Hematopoietic multipotent progenitor cell treated with erythropoietin and hydrocortisone succinate and interleukin-3 and kit ligand, for 8 days (in vitro differentiated cells): ENCODE measurements at regions not wholly inside any gene's neighbourhood (a gene's known extent, or its start where the extent isn't known, plus 50 kb on each side); places are given as distances from the start of the nearest gene placed in this dataset.
"Not testable (repeated sequence)": the region's sequence is repeated elsewhere in the genome, so short reads cannot be mapped to it uniquely, and the experiment has no call there.

Experiments
- DNase-seq: peaks from one replicate; pipeline ENCODE4 v3.0.0-alpha.2; 2015

DNA sequence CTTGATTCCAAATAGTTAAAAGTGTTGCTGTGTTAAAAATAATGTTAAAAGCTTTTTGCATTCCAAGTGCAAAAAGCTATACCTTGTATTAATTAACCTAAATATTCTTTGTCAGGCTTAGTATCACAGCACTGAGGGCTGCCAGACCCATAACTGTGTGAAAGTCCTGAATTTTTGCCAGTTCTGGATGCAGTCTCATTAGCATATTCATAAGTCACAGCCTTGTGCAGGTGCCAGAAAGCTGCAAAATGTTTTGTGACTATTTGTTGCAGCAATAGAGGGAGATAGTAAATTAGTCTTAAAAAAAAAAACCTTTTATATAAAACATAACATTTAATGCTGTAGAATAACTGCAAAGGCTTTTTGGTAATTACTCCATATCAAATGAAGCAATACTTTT, 56.6 kb downstream of the SLITRK1 start:
- no peak for DNase-seq

DNA sequence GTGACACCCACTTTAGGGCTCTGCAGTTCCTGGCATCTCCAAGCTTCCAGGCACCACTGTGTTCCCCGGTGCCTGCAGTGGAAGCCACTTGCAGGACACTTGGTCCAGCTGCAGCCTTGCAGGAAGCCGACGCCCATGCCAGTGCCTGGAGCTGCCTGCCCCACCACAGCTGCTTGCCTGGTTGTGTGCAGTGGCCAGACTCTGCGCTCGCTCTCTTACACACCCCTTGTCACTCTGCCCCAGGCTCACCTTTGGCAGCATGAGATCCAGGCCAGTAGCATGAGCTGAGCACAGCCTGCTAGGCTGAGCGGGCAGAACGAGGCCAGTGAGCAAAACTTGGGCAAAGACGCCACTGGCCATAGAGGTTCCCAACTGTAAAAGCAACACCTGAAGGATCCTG, 57.7 kb downstream of the SLITRK1 start:
- DNase-seq = no peak

DNA sequence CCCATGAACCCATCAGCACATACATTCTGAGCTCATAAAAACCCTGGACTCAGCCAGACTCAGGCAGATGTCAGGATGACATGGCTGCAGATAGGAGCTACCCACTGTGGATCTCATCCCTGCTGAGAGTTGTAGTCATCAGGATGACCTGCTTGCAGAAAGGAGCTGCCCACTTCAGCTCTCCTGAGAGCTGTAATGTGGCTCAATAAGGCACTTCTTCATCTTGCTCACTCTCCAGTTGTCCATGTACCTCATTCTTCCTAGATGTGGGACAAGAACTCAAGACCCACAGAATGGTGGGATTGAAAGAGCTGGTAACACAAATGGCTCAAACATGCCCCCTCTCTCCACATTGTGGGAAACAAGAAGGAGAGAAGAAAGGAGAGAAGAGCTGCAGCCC, 58.2 kb downstream of the SLITRK1 start:
- no peak for DNase-seq

DNA sequence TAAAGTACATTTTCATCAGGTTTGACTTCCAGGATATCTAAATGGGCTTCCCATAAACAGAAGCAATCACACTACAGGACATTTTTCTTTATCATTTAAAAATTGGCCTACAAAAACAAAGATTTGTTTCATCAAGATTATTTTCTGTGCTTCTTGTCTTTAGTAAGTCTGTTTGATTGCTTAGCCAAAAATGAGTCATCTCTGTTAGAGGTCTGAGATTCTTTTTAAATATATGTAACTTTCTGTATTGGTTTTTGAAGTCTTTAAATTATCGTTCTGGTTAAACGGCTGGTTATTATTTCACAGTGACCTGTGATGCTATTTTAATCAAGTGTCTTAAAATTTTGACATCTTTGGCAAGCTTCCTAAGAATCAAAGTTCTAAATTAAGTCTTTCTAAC, 62.7 kb downstream of the SLITRK1 start:
- no peak for DNase-seq

DNA sequence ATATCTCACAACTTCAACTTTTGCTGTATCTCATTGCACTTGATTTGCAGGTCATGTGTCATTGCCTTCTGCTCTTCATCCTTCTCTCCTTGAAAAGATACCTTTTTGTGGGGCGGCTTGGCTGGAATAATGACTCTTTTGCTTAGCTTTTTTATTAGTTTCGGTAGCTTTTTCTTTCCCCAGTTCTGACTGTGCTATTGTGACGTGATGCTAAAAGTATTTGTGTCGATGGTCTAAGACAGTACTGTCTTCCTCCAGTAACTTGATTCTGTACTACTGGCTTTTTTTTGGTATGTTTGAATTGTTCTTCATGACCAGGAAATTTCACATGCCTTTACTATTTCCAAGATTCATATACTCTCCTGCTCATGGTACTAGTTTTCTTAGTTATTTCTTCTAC, 63.1 kb downstream of the SLITRK1 start:
- DNase-seq = no peak

DNA sequence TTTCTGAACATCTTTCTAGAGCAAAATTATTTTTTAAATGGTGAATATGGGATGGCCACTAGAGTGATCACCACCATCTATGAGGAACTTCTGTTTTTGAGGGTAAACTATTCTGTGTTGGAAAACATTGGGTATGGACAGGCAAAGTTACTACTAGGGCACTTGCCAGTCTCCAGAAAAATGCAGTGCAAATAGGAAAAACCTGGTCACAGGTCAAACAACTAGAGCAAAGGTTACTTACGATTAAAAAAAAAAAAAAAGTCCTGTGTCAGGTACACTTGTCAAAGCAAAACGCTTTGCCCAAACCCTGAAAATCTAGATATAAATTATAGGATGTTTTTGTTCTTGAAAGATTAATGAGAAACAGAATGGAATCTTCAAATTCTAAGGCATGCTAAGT, 66.2 kb downstream of the SLITRK1 start:
- no peak for DNase-seq

DNA sequence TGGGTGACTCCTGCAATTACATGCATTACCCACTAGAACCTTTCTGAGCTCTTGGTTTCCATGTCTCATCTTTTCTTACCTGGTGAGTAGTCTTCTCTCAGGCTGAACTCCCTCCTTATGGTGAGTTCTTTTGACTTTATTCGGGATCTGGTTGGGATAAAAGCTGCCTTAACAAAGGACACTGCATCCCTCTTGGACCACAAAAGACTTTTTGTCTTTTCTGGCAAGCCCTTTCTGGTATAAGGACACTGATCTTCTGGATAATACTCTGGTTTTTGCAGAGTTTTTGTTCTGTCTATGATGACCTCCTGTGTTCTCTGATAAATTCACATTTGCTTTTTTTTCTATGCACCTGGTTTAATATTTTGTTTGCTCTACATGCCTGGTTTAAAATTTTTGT, 66.7 kb downstream of the SLITRK1 start:
- DNase-seq = no peak

DNA sequence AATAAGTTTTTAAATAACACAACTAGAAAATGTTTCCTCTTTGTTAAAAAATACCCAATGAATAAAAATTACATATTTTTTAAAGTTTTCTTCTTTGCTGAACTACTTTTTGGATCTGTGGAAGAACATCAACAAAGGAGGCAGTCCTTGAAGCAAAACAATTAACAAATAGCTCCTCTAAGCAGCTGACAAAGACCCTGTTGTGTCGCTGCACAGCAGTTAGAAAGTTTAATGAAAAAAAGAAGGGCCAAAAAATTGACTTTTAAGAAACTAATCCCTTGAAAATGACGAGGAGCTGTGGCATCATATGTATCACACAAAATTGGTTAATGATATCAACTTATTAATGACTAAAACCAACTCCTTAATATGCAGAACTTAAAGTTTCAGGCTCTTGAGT, 72.1 kb downstream of the SLITRK1 start:
- DNase-seq = no peak

DNA sequence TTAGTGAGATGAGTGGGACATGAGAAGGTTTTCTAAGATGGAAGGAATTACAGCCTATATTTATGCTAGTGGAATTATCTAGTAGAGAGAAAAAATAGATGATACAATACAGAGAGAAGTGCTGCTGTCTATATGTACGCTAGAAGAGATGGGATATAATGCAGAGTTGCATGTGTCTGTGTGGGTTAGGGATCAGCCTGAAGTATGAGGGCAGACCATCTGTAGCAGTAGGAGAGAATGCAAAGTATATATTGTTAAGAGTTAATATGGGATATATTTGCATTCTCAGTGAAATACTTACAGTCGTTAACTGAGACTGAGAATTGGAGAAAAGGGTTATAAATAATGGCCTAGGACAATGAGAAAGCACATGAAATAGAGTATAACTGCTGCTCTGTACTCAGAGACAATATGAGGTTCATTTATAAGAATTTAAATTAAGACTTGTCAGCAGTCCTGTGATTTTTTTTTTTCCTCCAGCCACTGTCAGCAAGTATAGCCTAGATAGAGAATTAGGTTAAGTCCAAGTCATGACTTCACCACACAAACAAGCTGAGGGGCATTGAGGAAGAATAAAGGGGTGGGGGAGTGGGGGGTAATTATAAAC, 77.8 kb downstream of the SLITRK1 start:
- DNase-seq = no peak

DNA sequence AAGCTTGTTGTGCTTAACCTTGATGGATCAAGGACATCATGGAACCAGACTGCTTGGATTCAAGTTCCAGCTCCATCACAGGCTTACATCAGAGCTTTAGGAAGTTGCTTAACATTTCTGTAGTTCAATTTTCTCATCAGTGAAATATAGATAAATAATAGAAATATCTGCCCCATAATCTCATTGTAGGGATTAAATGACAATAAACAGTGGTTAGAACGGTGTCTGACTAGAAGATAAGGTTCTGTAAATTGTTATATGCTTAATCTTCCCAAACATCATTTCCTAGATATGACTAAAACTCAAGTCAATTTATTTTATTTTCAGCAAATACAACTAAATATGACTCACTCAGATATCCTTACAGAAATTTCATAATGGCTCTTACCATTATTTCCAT, 83.5 kb downstream of the SLITRK1 start:
- no peak for DNase-seq

DNA sequence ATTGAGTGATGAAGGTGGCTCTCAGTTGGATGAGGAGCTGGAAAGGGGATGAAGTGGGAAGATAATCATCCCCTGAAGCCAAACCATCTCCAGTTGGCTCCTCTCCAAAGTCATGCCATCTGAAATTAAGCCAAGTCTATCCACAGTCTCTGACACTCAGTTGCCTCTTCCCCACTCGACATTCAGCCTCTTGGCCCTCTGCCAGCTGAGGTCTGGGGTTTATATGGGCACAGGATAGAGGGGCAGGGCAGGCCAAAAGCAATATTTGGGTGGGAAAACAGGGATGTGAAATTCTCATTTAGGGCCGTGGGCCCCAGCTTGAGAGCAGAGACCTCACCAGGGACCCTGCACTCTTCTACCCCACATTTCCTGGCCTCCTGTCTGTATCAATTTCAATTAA, 85.9 kb downstream of the SLITRK1 start:
- no peak for DNase-seq

DNA sequence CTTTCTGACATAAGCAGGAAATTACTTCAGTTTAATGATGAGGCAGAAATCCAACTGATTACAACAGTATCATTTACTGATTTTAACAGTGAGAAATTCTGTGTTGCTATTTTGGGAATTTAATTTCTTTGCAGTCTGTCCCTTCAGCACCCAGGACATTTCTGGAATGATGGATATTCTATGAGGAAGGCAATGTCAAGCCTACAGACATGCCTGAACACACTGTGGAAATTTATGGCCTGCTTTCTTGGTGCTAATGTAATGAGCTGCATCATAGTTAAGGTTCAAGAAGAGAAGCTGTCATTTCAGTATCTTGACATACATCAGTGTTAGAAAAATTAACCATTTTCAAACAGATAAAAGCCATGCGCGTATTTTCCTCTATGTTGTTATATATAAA, 87.7 kb downstream of the SLITRK1 start:
- no peak for DNase-seq

DNA sequence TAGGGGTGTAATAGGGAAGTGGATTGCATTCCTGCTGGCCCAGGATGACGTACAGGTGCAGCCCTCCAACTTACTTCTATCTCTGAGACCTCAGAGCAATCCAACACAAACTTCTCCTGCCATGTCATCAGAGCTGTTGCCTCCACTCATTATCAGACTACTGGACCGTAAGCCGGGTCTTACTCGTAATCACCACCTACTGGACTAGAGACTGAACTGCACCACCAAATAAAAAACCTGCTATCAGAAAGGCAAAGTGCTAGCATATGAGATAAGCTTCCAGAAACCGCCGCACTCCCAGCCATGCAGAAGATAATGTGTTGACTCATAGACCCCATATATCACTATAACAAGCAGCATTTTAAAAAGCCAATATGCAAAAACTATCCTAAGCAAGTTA, 102.0 kb downstream of the SLITRK1 start:
- peak; percentile 37 for DNase-seq

DNA sequence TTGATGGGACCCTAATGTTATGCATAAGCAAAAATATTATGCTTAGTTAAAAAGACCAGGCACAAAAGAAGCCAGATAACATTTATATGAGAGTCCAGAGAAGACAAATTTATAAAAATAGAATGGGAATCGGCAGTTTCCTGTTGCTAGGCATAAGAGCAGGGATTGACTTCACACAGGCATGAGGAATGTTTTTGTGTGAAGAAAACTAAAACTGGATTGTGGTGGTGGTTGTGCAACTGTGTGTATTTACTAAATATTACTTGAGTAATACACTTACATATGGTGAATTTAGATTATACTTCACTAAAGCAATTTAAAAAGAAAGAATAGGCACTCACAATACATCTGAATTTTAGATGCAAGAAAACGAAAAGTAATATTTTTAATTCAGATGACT, 108.3 kb downstream of the SLITRK1 start:
- DNase-seq = no peak

DNA sequence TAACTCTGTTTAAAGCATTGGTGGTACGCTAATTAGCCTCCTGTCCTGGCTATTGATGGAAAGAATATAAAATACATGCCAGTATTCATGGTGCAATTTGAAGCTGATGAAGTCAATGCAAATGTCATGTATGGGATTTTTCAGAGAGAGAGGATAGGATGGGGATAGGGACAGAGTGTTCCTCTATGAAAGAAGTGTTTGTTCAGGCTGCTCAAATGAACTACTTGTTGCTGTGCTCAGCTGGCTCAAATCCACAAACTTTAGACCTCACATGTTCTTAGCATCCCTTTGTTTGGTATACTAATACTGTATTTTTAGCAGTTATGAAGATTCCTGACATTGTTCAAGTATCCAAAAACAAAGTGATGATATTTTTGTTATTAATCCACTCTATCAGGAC, 116.5 kb downstream of the SLITRK1 start:
- DNase-seq = no peak

DNA sequence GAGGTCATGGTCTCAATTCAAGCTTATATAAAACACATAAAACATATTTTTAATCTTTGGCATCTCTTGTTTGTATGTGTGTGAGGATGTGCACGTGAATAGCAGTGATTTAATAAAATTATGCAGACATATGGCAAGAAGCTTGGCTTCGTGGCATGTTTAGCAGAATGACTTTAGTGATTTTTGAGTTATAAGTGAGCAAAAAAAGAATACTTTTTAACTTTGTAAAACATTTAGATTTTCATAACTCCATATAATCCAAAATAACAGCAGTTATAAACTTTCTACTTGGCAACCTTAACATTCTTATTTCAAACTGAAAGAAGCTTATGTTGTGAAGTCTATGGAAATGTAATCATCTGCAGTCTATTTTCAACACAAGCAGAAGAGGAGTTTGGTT, 120.6 kb downstream of the SLITRK1 start:
- no peak for DNase-seq

DNA sequence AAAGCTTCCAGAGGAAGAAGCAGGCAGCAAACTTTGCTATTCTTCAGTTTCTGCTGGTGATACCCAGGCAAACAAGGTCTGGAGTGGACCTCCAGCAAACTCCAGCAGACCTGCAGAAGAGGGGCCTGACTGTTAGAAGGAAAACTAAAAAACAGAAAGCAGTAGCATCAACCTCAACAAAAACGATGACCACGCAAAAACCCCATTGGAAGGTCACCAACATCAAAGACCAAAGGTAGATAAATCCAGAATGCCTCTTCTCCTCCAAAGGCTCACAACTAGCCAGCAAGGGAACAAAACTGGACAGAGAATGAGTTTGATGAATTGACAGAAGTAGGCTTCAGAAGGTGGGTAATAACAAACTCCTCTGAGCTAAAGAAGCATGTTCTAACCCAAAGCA, 127.1 kb downstream of the SLITRK1 start:
- not testable (repeated sequence) for DNase-seq

DNA sequence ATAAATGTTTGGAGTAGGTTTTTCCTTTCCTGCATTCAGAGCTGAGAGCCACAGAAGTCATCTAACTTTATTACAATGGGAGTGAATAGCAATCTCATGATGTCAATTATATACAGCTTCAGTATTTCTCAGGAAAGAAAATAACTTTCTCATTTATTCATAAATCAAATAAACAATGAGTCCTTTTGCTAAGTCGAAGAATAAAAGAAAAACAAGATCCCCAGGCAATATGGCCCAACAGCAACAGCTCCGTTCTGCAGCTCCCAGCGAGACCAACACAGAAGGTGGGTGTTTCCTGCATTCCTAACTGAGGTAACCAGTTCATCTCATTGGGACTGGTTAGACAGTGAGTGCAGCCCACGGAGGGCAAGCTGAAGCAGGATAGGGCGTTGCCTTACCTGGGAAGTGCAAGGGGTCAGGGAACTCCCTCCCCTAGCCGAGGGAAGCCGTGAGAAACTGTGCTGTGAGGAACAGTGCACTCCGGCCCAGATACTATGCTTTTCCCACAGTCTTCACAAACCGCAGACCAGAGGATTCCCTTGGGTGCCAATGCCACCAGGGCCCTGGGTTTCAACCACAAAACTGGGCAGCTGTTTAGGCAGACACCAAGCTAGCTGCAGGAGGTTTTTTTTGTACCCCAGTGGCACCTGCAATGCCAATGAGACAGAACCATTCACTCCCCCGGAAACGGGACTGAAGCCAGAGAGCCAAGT, 128.2 kb downstream of the SLITRK1 start:
- no peak for DNase-seq

DNA sequence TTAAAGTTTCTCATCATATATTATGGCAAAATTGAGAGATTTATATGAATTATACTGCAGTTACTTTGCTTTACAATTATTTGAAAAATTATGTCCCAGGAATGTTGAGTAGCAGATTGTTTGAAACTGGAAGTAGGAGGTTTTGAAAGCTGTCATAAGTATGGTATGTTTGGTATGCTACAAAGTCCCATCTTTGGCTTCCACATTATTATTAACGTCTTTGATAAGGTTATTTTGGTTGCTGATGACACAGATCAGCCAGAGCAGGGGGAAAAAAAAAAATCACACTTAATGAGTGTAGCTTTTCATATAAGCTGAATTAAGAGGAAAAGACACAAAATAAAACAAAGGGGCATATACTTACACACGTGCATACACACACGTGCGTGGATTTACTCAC, 130.1 kb downstream of the SLITRK1 start:
- no peak for DNase-seq

DNA sequence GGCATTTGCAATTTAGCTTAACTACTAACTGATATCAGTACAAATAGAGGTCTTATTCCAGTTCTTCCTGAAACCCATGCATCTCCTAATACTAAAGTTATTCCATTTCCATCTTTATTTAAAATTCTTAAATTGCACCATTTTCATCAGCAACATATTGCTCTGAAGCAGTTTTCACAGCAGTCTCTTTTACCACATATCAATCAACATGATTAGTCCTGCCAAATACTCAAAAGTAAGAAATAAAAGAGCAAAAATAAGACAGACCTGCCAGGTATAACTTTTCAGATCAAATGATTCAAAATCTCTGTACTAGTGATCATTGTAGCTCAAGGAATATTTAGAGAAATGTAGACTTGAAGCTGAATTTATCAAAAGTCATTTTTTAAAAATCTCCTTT, 141.7 kb downstream of the SLITRK1 start:
- no peak for DNase-seq

DNA sequence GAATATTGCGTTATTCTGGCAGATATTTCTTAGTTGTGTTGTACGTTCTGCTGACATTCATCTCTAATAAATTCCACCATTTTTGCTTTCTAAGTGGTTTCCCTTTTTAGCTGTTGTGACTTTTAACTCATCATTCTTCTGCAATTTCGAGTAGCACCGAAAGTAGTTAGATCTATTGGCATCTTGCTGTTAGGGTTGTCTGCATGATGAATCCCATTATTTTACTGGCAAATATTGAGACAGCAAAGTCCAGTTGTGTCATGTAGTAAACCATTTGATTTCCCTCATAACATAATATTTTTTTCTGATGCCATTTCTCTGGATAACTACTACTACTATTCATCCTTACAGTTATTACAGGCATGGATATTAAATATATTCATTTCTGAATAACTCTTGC, 143.9 kb downstream of the SLITRK1 start:
- DNase-seq = no peak

DNA sequence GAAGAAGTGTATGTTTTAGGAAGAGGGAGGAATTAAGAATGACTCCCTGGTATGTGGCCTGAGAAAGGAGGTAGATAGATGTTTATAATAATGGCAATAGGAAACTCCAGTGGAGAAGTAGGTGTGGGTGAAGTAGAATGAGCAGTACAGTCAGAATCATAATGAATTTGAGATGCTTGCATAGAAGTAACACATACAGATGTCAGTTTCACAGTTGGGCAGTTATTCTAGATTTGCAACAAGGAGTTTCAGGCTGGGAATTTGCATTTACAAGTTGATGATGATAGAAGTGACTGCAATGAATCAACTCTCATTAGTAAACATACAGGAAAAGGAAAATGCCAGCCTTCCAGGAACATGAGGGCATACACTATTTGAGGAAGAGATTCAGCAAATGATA, 149.0 kb downstream of the SLITRK1 start:
- no peak for DNase-seq

DNA sequence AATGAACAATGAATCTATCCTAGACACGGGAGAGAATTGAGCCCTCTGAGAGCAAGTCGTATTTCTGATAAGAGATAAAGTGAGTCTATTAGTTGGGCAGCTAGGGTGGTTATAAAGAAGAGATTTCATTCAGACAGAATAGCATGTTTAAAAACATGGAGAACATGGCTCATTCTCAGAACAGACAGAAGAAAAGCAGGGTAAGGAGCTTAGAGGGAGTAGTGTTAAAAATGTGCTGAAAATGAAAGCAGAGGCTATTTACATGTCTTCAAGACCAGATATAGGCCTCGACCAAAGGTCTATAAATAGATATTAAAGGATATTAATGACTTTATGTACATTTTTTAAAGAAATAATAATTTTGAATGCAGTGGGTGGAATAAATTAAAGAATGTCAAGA, 149.5 kb downstream of the SLITRK1 start:
- DNase-seq = no peak

DNA sequence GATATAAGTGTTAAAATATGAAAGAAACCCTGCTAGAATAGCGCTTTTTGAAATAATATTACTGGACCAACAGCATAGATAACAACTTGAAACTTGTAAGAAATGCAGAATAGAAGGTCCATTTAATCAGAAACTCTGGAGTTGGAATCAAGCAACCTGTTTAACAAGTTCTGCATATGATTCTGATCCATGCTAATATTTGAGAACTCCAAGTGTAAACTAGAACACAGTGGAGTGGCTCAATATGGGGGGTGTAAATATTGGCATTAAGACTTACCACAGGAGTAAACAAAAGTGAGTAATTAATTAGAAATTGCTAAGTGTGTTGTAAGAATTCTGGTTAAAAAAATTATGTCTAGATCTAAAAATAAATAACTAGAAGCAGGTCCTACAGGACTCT, 151.2 kb downstream of the SLITRK1 start:
- no peak for DNase-seq

DNA sequence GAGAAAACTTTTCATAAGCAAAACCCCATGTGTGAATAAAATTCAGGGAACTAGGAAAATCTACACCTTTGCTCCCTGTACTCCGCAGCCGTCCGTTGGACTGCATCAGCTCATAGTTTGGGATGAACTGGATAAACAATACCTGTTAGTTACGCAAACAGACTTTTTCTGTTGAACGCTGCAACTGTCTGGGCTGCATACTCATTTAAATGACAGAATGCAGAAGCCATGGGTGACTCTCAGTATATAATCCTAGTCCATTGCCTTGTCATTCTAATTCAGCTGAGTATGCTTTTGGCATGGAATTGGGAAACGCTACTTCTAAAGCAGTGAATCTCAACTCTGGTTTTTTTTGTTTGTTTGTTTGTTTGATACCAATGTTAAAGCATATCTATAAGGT, 151.6 kb downstream of the SLITRK1 start:
- no peak for DNase-seq
